GM10847 (cell line): ENCODE measurements at regions not wholly inside any gene's neighbourhood (a gene's known extent, or its start where the extent isn't known, plus 50 kb on each side); places are given as distances from the start of the nearest gene placed in this dataset.

Experiments
- POLR2A ChIP-seq: IDR thresholded peaks from 2 replicates; pipeline ENCODE4 v1.6.1; 2011; ENCODE audit not compliant: insufficient read length; ENCODE audit errors: extremely low read depth

DNA sequence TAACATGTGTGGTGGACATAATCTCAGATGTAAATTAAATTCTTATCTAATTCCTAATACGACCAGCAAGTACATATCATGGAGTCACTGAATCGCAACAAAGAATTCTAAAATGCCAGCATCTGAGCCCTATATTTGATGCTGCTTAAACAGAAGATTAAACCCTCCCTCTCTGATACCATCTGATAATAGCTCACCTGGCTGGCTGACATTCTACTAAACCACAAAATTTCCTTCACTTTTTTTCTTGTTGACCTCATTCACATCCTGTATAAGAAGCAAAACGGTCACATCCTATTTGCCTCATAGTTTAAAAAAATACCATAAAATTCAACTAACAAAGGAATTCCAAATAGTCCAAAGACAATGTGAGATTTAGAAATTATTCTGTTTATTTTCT is 371.6 kb upstream of the SLC8A1 start:
- no peak for TF ChIP-seq POLR2A

DNA sequence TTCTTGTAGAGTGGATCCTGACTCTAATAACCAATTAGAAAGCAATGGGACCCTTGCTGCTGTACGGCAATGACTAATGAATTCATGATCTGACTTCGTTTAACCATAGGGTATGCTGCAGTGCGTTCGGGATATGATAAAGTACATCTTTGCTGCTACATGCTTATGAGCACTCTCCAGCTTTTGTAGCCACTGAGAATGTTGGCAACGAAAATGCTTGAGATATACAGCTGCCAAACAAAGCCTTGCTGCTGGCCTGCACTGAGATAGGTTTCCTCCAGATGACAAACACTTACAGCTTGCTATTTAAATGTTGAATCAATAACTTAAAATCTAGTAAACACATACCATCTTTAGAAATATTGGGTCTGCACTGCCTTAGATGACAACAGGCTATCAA is 372.4 kb upstream of the SLC8A1 start:
- no peak for TF ChIP-seq POLR2A

DNA sequence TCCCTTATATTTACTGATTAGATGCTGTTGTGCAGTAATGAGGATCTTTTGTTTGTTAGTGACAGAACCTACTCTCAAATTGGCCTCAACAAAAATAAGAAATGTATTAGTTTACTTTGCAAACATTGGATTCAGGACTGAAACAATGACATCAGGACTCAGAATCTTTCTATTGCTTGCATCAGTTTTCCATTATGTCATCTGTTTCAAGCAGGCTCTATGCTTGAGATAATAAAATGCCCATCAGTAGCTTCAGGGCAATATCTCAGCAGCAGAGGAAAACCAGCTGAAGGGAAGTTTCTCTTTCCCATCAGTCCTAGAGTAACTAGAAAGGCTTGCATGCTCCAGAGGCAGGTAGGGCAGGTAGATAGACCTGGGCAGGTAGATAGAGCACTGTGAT is 375.5 kb upstream of the SLC8A1 start:
- no peak for TF ChIP-seq POLR2A

DNA sequence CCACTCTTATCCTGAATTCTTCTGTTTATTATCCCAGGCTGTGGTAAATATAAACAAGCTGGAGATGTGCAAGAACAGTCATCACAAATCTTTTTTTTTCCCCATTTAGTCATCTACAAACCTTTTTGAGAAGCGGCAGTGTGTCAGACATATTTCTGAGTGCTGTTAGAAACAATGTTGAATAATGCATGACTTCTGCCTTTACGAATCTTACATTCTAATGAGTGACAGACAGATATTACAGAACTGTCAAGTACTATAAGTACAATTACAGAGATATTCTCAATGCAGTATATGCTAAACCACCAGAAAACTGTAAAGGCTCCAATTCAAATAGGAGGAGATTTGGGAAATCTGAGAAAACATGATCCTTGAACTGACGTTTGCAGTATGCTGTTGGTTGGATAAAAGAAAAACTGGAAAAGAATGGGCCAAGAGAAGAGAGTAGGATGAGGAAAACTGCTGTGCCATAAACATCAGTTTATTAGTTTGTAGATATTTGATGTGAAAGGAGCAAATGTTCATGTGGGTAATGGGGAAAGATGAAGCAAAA is 379.5 kb upstream of the SLC8A1 start:
- no peak for TF ChIP-seq POLR2A

DNA sequence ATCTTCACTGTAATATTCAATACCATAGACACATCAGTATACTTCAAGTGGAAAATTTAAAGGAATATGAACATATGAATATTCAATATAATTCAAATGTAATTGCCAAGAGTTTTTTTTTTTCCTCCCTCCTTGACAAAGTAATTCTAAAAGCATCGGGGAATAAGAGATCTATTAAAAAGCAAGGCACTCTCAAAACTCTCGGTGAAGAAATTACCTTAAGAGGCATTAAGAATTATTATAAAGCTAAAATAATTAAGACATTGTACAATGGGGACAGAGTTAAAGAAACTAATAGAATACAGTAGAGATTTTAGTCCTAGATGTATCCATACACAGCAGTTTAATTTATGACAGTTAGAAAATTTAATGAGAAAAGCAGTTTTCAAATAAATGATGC is 390.0 kb upstream of the SLC8A1 start:
- no peak for TF ChIP-seq POLR2A

DNA sequence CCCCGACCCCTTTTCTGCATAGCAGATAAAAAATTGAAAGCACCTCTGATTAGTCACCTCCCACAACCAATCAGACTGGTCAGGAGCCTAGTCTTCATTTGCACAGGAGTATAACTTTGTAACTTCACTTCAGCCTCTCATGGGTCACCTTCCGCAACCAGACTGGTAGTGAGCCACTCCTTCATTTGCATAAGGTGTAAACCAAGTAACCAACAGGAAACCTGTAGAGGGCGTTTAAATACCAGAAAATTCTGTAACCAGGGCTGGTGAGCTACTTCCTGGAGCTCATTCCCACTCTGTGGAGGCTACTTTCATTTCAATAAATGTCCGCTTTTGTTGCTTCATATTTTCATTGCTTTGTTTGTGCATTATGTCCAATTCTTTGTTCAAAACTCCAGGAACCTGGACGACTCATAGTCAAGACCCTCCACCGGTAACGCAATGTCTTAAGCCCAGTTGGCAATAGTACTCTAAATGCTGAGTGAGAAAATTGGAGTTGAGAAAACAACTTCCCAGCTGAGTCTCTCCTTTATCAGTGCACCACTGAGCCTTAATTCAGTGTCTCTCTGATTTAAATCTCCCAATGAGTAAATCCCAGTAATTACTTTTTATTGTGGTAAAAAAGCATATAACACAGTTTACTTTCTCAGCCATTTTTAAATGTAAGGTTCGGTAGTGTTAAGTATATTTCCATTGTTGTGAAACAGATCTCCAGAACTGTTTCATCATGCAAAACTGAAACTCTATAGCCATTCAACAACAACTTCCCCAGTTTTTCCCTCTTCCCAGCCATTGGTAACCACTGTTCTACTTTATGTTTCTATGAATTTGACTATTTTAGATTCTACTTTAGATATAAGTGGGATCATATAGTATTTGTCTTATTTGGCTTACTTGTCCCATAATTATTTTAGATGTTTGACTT is 392.7 kb upstream of the SLC8A1 start:
- no peak for TF ChIP-seq POLR2A

DNA sequence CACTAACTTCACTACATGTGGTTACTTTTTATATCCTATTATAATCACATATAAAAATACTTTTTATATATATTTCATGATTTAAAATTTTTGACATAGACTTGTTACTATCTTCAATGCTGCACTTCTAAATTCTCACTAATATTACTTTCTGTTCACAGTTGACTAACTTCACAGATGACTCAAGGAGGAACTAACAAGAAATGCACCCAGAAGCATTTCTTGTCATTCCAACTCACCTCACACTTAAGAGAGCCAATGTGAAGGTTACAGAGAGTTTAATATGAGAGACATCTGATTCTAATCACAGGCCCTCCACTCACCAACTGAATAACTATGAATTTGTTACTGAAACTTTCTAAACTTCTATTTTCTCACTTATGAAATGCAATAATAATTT is 399.8 kb upstream of the SLC8A1 start:
- no peak for TF ChIP-seq POLR2A

DNA sequence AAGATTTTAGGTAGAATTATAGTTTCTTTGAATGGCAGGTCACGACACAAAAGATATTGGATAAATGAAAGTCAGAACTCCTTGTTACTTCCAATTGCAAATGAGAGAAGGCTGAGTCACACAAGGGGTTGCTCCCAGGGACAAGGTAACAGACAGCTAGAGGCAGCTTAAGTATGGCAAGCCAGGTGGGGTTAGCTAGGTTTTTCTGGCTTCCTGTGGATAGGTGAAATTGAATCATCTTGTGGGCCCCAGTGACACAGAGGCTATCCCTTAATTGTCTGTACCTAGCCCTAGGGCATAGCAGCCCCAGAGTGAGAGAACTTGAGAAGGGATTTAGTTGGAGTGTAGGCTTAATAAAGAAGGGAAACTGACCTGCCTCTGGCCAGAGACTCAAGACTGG is 407.7 kb upstream of the SLC8A1 start:
- TF ChIP-seq POLR2A = no peak

DNA sequence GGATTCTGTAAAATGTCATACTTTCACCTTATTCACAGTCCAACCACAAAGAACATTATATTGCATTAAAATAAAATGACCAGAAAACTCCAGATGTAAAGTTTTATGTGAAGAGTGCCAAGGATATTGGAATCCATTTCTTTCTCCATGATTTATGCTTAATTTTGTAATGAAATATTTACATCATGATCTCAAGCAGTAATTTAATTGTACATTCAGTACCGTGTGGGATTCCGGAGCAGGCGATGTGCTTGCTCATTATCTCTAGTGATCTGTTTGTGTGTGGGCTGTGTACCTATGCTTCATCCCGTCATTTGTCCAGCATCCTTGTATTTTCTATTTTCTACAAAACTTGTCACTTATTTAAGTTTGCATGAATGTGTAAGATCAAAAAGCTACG is 415.9 kb upstream of the SLC8A1 start:
- TF ChIP-seq POLR2A = no peak

DNA sequence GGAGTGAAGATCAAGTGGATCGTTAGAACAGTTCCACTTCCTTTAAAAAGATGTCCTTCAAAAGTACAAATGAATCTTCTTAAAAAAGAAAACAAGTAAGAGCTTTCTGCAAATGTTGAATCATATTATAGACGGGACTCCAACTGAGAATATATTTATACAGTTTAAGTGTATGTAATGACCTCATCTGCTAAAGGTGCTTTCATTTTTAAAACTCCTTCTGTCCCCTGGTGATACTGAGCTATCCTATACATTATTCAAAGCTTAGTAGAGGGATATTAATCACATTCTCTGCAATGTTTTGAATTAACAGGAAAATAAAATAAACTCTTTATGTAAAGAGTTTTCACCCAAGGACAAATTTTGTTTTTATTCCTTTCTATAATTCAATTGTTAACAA is 420.7 kb upstream of the SLC8A1 start:
- no peak for TF ChIP-seq POLR2A

DNA sequence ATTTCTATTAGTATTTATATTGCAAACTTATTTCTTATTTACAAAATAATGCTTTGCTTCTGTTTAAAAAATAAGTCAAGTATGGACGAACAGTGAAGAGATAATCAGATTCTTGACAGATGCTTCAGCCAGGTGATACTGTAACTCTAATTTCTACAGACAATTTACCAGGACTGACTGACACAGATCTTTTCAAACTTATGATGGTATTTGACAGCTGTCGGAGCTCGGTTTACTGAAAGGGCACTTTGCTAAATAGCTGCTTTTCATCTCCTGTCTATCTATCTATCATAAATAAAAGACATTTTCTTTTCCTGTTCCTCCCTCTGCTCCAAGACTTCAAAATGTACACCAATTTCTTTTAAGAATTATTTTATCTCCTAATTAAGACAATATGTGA is 422.5 kb upstream of the SLC8A1 start:
- TF ChIP-seq POLR2A = no peak

DNA sequence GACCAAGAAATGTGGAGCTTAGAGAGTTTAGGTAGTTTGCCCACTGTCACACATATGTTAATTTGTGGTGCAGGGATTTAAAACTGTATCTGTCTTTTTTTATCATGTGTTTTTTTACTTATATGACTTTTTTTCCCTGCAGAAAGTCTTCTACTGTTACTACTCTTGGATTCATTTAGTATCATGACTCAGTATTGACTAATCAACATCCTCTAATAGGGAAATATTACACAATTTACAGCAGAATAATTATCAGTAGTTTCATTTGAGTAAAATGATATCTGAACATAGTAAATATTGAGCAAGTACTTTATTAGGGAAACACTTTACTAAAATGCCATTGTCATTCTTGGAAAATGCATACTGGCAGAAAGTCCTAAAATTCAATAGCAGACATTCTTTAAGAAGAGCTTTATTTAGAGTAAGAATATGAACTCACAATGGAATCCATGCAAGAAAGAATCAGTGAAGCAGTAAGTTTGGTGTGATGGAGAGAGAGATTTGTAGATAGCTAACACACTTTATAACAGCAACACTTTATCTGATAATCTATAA is 425.9 kb upstream of the SLC8A1 start:
- TF ChIP-seq POLR2A = no peak

DNA sequence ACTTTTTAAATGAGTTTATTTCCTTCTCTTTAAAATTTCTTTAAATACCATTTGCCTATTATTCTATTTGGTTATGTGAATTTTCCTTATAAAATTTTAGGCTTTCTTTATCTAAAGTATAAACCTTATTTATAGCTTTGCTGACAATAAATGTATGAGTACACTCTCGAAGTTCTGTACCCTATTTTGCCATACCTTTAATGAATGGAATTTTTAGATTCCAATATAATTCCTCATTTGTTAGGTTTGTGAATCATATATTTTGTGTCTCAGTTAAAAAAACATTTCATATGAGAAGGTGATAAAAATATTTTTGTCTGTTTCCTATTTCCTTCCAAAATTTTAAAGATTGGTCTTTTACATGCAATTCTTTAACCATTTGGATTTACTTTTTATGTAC is 427.4 kb upstream of the SLC8A1 start:
- no peak for TF ChIP-seq POLR2A

DNA sequence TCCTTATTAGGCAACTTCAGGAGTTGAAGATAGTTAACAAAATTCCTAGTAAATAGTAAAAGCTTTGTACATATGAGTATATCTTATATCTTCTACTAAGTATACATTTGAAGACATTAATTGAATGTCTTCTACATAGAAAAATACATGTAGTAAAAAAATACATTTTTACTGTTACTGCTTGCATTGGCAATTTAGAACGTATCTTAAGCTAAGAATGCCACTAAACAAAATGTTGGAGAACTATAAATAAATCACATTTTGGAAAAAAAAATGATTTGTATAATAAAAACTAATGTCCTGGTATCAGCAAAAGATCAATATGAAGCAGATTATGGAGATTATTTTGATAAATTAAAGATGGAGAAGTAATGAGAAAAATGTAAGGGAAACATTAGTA is 434.2 kb upstream of the SLC8A1 start:
- TF ChIP-seq POLR2A = no peak

DNA sequence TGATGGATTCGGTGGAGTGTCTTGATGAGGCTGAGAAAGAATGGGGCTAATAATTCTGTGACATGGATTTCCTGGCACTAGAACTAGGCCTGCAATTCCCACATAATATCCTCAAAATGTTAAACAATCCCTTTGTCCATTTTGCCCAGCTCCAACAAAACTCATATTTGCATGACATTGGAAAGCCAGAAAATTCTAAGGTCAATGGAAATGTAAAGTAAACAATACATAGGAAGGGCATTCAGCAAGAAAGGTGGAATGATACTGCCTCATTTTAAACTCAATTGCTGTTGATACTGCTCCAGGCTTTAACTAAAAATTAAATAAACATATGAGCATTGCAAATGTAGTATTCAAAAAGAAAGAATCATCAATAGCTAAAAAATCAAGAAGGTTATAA is 434.8 kb upstream of the SLC8A1 start:
- no peak for TF ChIP-seq POLR2A

DNA sequence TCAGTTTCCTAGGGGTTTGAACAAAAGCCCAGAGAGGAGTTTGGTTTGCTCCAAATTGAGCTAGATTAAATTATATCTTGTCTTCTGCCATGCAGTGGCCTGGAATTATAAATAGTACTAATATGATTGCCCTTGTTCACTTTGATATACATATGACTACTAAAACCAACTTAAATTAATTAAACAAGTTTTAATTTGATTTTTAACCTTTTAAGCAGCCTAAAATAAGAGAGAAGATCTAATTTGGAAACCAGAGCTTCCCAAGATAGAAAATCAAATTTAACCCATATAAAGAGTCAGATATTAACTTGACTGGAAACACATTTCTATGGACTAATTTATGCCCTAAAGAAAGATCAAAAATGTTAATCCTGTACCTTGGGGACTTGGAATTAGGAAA is 444.5 kb upstream of the SLC8A1 start:
- no peak for TF ChIP-seq POLR2A

DNA sequence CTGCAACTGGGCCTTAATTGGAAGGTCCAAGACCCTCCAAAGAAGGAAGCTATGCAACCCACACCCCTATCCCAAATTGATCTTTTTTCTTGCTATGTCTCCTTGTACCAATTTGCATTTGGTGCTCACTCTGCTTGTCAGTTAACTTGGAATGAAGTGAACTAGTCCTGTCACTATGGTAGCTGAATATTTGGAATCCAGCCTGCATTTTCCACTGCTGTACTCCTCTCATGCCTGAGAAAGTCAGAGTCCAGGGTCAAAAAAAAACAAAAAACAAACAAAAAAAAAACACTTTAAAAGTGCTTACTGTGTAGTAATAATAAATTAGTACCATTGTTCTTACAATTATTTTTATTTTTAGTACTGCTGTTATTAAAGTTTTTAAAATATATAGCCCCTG is 462.8 kb upstream of the SLC8A1 start:
- TF ChIP-seq POLR2A = no peak

DNA sequence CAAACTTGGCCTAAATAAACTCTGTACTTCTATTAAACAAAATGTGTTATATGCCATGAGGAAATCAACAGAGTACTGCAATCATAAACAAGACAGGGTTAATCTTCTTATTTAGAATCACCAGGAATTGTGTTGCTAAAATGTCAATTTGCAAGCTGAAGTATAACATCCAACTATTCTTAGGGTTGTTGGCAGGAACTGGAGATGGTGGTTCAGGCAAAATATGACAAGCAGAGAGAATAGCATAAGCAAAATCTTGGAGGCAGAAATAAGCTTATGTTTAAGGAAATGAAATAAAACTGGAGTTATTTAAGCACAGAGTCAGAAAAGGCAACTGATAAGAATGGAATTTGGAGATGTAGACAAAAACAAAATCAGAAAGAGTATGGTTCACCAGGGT is 463.8 kb upstream of the SLC8A1 start:
- no peak for TF ChIP-seq POLR2A
